Hepatocyte (in vitro differentiated cells): ENCODE measurements at regions not wholly inside any gene's neighbourhood (a gene's known extent, or its start where the extent isn't known, plus 50 kb on each side); places are given as distances from the start of the nearest gene placed in this dataset.
A peak's percentile ranks its signal among the peaks of the same experiment; 100 is the strongest.

ENCODE experiments used
- DNase-seq: peaks from one replicate; pipeline ENCODE4 v3.0.0-alpha.2; 2016; ENCODE audit warnings: low spot score
- H2AFZ ChIP-seq: fragments of 200-600 bp; sonication (generic); 2 replicates; pipeline ENCODE4 v1.6.0; 2016; ENCODE audit warnings: antibody characterized with exemption, mild to moderate bottlenecking
- H3K27ac ChIP-seq: fragments of 200-600 bp; sonication (generic); 2 replicates; pipeline ENCODE4 v1.5.1; 2016; ENCODE audit warnings: mild to moderate bottlenecking
- H3K27me3 ChIP-seq: fragments of 200-600 bp; sonication (generic); 2 replicates; pipeline ENCODE4 v1.6.1; 2016
- H3K36me3 ChIP-seq: fragments of 200-600 bp; sonication (generic); replicated peaks from 2 replicates; pipeline ENCODE4 v1.5.1; 2016; ENCODE audit warnings: low read depth; ENCODE audit not compliant: insufficient read depth
- H3K4me1 ChIP-seq: fragments of 200-600 bp; sonication (generic); 2 replicates; pipeline ENCODE4 v1.5.1; 2016; ENCODE audit warnings: mild to moderate bottlenecking, moderate library complexity; ENCODE audit not compliant: insufficient read depth
- H3K4me2 ChIP-seq: fragments of 200-600 bp; sonication (generic); 2 replicates; pipeline ENCODE4 v1.6.0; 2016
- H3K4me3 ChIP-seq: fragments of 200-600 bp; sonication (generic); 2 replicates; pipeline ENCODE4 v1.5.1; 2016; ENCODE audit warnings: mild to moderate bottlenecking
- H3K79me2 ChIP-seq: fragments of 200-600 bp; sonication (generic); 2 replicates; pipeline ENCODE4 v1.6.0; 2017; ENCODE audit warnings: mild to moderate bottlenecking
- H3K9me2 ChIP-seq: fragments of 200-600 bp; sonication (generic); replicated peaks from 2 replicates; pipeline ENCODE4 v1.6.0; 2017; ENCODE audit warnings: mild to moderate bottlenecking; ENCODE audit not compliant: insufficient read depth
- H3K9me3 ChIP-seq: fragments of 200-600 bp; sonication (generic); 2 replicates; pipeline ENCODE4 v1.5.1; 2016; ENCODE audit warnings: low read depth, mild to moderate bottlenecking
- H4K20me1 ChIP-seq: fragments of 200-600 bp; sonication (generic); 2 replicates; pipeline ENCODE4 v1.6.0; 2016; ENCODE audit warnings: mild to moderate bottlenecking; ENCODE audit not compliant: insufficient read depth, poor library complexity, severe bottlenecking
- CTCF ChIP-seq: fragments of 200-600 bp; sonication (generic); IDR thresholded peaks from 2 replicates; pipeline ENCODE4 v1.5.1; 2016; ENCODE audit warnings: antibody characterized with exemption, mild to moderate bottlenecking; ENCODE audit not compliant: poor library complexity
- EZH2 ChIP-seq: fragments of 200-600 bp; sonication (generic); IDR thresholded peaks from 2 replicates; pipeline ENCODE4 v1.6.1; 2016; ENCODE audit warnings: antibody characterized with exemption, mild to moderate bottlenecking, borderline replicate concordance
- EZH2phosphoT487 ChIP-seq: fragments of 200-600 bp; sonication (generic); IDR thresholded peaks from one replicate; pipeline ENCODE4 v1.6.1; 2018; ENCODE audit warnings: antibody characterized with exemption, mild to moderate bottlenecking, low read depth, moderate library complexity; ENCODE audit not compliant: unreplicated experiment, severe bottlenecking
- whole genome bisulfite sequencing: methylation state at CpG from one replicate; pipeline ENCODE4 v1.1.6; 2016; ENCODE audit warnings: low lambda C conversion rate; ENCODE audit errors: missing lambda C conversion rate; 5-methylcytosine and 5-hydroxymethylcytosine counted together

GRCh38 chr14:101361451-101362433, 199.6 kb upstream of the DIO3 start:
- no peak overlapping the region for H3K4me2 ChIP-seq
- H3K79me2 ChIP-seq: no peaks in the 10 kb centered on the region
- H3K36me3 ChIP-seq: no peaks in the 10 kb centered on the region
- TF ChIP-seq EZH2phosphoT487 (no peak), EZH2 (no peak), CTCF (no peak)
- 87% methylated on average over 20 of the region's 20 CpGs for whole genome bisulfite sequencing
- no peaks in the 10 kb centered on the region for H4K20me1 ChIP-seq
- H3K27me3 ChIP-seq: no peaks in the 10 kb centered on the region
- H3K4me3 ChIP-seq: no peak overlapping the region
- peaks cover 41% of the 10 kb centered on the region for H3K4me1 ChIP-seq
- no peaks in the 10 kb centered on the region for H3K9me3 ChIP-seq
- no peaks in the 10 kb centered on the region for H3K9me2 ChIP-seq
- DNase-seq: no peak
- peak overlapping the region; percentile 91 for H3K27ac ChIP-seq
- H2AFZ ChIP-seq: no peak overlapping the region

GRCh38 chr14:101362529-101363260, 198.6 kb upstream of the DIO3 start:
- WGBS: 89% methylated on average over 17 of the region's 17 CpGs
- Histone ChIP-seq H4K20me1 (no peaks in the 10 kb centered on the region), H3K4me3 (no peak overlapping the region), H3K79me2 (no peaks in the 10 kb centered on the region), H3K4me1 (peaks cover 41% of the 10 kb centered on the region), H3K4me2 (no peak overlapping the region), H2AFZ (no peak overlapping the region), H3K9me3 (no peaks in the 10 kb centered on the region), H3K27ac (no peak overlapping the region), H3K36me3 (no peaks in the 10 kb centered on the region), H3K9me2 (no peaks in the 10 kb centered on the region), H3K27me3 (no peaks in the 10 kb centered on the region)
- TF ChIP-seq EZH2 (no peak), CTCF (no peak), EZH2phosphoT487 (no peak)
- DNase-seq: no peak

GRCh38 chr14:101363261-101363555, 198.1 kb upstream of the DIO3 start:
- no peaks in the 10 kb centered on the region for H3K36me3 ChIP-seq
- peak overlapping the region; percentile 68 for H3K27ac ChIP-seq
- H3K4me3 ChIP-seq: no peak overlapping the region
- DNase-seq: no peak
- 84% methylated on average over 2 of the region's 2 CpGs for WGBS
- H3K4me1 ChIP-seq: peaks cover 41% of the 10 kb centered on the region
- H3K9me3 ChIP-seq: no peaks in the 10 kb centered on the region
- no peak overlapping the region for H2AFZ ChIP-seq
- no peak overlapping the region for H3K4me2 ChIP-seq
- TF ChIP-seq EZH2 (no peak), CTCF (no peak), EZH2phosphoT487 (no peak)
- H3K79me2 ChIP-seq: no peaks in the 10 kb centered on the region
- no peaks in the 10 kb centered on the region for H3K9me2 ChIP-seq
- no peaks in the 10 kb centered on the region for H3K27me3 ChIP-seq
- H4K20me1 ChIP-seq: no peaks in the 10 kb centered on the region
